ENCODE measurements at regions not wholly inside any gene's neighbourhood (a gene's known extent, or its start where the extent isn't known, plus 50 kb on each side); places are given as distances from the start of the nearest gene placed in this dataset.

GRCh38 chr1:116832308-116832931, 77.3 kb upstream of the PTGFRN start:
- no peaks in the 10 kb centered on the region for H3K4me1 ChIP-seq (ENCODE audit: insufficient read depth)
- intact Hi-C loops (cut with DNase I), result no loop called here
- no peak for TF ChIP-seq EP300 (IDR thresholded peaks at IDR 0.05)
- no peak for TF ChIP-seq CTCF (IDR thresholded peaks at IDR 0.05)
- no peak for TF ChIP-seq POLR2A (IDR thresholded peaks at IDR 0.05)
- H3K27me3 ChIP-seq, result no peaks in the 10 kb centered on the region
- no peaks in the 10 kb centered on the region for H3K36me3 ChIP-seq
- H3K9me3 ChIP-seq, result no peaks in the 10 kb centered on the region
- 59 to 66% (median 60%) methylated on average over 6 of the region's 6 CpGs for WGBS, 3 donors
- no peak overlapping the region for H3K27ac ChIP-seq
- DNase-seq, result no peak
- H3K4me3 ChIP-seq, result no peak overlapping the region

GRCh38 chr1:116832932-116833578, 76.7 kb upstream of the PTGFRN start:
- no peaks in the 10 kb centered on the region for H3K4me1 ChIP-seq (ENCODE audit: insufficient read depth)
- DNase-seq, result no peak
- H3K27ac ChIP-seq, result no peak overlapping the region
- H3K36me3 ChIP-seq, result no peaks in the 10 kb centered on the region
- no peak for TF ChIP-seq CTCF (IDR thresholded peaks at IDR 0.05)
- TF ChIP-seq EP300 (IDR thresholded peaks at IDR 0.05), result no peak
- TF ChIP-seq POLR2A (IDR thresholded peaks at IDR 0.05), result no peak
- 55 to 57% (median 56%) methylated on average over 3 of the region's 3 CpGs for WGBS, 3 donors
- intact Hi-C loops (cut with DNase I), result no loop called here
- no peaks in the 10 kb centered on the region for H3K9me3 ChIP-seq
- no peak overlapping the region for H3K4me3 ChIP-seq
- H3K27me3 ChIP-seq, result no peaks in the 10 kb centered on the region

- no peaks in the 10 kb centered on the region for H3K9me3 ChIP-seq
- no peak overlapping the region for H3K27ac ChIP-seq
- no peak for TF ChIP-seq EP300 (IDR thresholded peaks at IDR 0.05)
- no peak for TF ChIP-seq POLR2A (IDR thresholded peaks at IDR 0.05)
- no peak for TF ChIP-seq CTCF (IDR thresholded peaks at IDR 0.05)
Observed at GRCh38 chr1:116833718-116834117, 76.0 kb upstream of the PTGFRN start.

GRCh38 chr1:116834595-116834994, 75.1 kb upstream of the PTGFRN start:
- DNase-seq, result no peak
- TF ChIP-seq POLR2A (IDR thresholded peaks at IDR 0.05), result no peak
- no peak for TF ChIP-seq EP300 (IDR thresholded peaks at IDR 0.05)
- TF ChIP-seq CTCF (IDR thresholded peaks at IDR 0.05), result no peak
- 78 to 93% (median 83%) methylated on average over 2 of the region's 2 CpGs for WGBS, 3 donors
- H3K4me3 ChIP-seq, result no peak overlapping the region
- no peaks in the 10 kb centered on the region for H3K4me1 ChIP-seq (ENCODE audit: insufficient read depth)
- intact Hi-C loops (cut with DNase I), result no loop called here
- no peaks in the 10 kb centered on the region for H3K27me3 ChIP-seq
- no peaks in the 10 kb centered on the region for H3K9me3 ChIP-seq
- H3K27ac ChIP-seq, result no peak overlapping the region
- no peaks in the 10 kb centered on the region for H3K36me3 ChIP-seq

More at GRCh38 chr1:116833718-116834117, 76.0 kb upstream of the PTGFRN start:
- Histone ChIP-seq H3K4me1 (ENCODE audit: insufficient read depth) (no peaks in the 10 kb centered on the region), H3K27me3 (no peaks in the 10 kb centered on the region), H3K4me3 (no peak overlapping the region), H3K36me3 (no peaks in the 10 kb centered on the region)
- 48 to 52% (median 49%) methylated on average over 1 of the region's 1 CpG for WGBS, 3 donors
- intact Hi-C loops (cut with DNase I), result no loop called here
- no peak for DNase-seq
